ENCODE measurements at regions not wholly inside any gene's neighbourhood (a gene's known extent, or its start where the extent isn't known, plus 50 kb on each side); places are given as distances from the start of the nearest gene placed in this dataset.

- ChIA-PET CTCF (no interaction called here), POLR2A (no interaction called here)
- Mint-ChIP-seq H3K27me3 (peaks cover 3% of the 10 kb centered on the region), H3K27ac (no peak overlapping the region), H3K4me1 (no peaks in the 10 kb centered on the region), H3K4me3 (no peak overlapping the region), H3K36me3 (ENCODE audit: low read depth) (no peaks in the 10 kb centered on the region), H3K9me3 (peaks cover 6% of the 10 kb centered on the region)
- intact Hi-C loops (cut with micrococcal nuclease) = no loop called here
- TF ChIP-seq CTCF (IDR thresholded peaks at IDR 0.05) = no peak
- DNase-seq (no peak), ATAC-seq (ENCODE audit: low read depth) (no peak)
Measured at GRCh38 chr4:14681330-14681729, 321.0 kb upstream of the CPEB2 start.

- no peak for TF ChIP-seq CTCF (IDR thresholded peaks at IDR 0.05)
- ChIA-PET POLR2A (no interaction called here), CTCF (no interaction called here)
- no peaks in the 10 kb centered on the region for H3K36me3 Mint-ChIP-seq (ENCODE audit: low read depth)
- H3K4me3 Mint-ChIP-seq = no peak overlapping the region
- H3K27ac Mint-ChIP-seq = no peak overlapping the region
- H3K27me3 Mint-ChIP-seq = peaks cover 5% of the 10 kb centered on the region
- H3K4me1 Mint-ChIP-seq = no peaks in the 10 kb centered on the region
- DNase-seq (no peak), ATAC-seq (ENCODE audit: low read depth) (no peak)
- intact Hi-C loops (cut with micrococcal nuclease) = no loop called here
- peaks cover 5% of the 10 kb centered on the region for H3K9me3 Mint-ChIP-seq
Measured at GRCh38 chr4:14693728-14694127, 308.6 kb upstream of the CPEB2 start.

- CTCF ChIA-PET = no interaction called here
Measured at GRCh38 chr4:14695095-14695845, 307.0 kb upstream of the CPEB2 start.

GRCh38 chr4:14700083-14700482, 302.2 kb upstream of the CPEB2 start:
- Mint-ChIP-seq H3K4me3 (no peak overlapping the region), H3K36me3 (ENCODE audit: low read depth) (no peaks in the 10 kb centered on the region), H3K9me3 (no peaks in the 10 kb centered on the region), H3K27ac (no peak overlapping the region), H3K27me3 (peaks cover 2% of the 10 kb centered on the region), H3K4me1 (no peaks in the 10 kb centered on the region)
- ChIA-PET POLR2A (no interaction called here), CTCF (no interaction called here)
- no peak for ATAC-seq (ENCODE audit: low read depth)
- TF ChIP-seq CTCF (IDR thresholded peaks at IDR 0.05) = no peak
- intact Hi-C loops (cut with micrococcal nuclease) = loop anchor here (10.0 kb wide), 1 partner anchor 1045 kb away; no protein-coding TSS in a partner anchor
- no peak for DNase-seq

More at GRCh38 chr4:14695095-14695845, 307.0 kb upstream of the CPEB2 start:
- POLR2A ChIA-PET = no interaction called here
- H3K4me3 Mint-ChIP-seq = no peak overlapping the region
- H3K27me3 Mint-ChIP-seq = peaks cover 4% of the 10 kb centered on the region
- ATAC-seq (ENCODE audit: low read depth) (no peak), DNase-seq (no peak)
- peaks cover 5% of the 10 kb centered on the region for H3K9me3 Mint-ChIP-seq
- H3K36me3 Mint-ChIP-seq (ENCODE audit: low read depth) = no peaks in the 10 kb centered on the region
- intact Hi-C loops (cut with micrococcal nuclease) = no loop called here
- H3K27ac Mint-ChIP-seq = no peak overlapping the region
- no peak for TF ChIP-seq CTCF (IDR thresholded peaks at IDR 0.05)
- no peaks in the 10 kb centered on the region for H3K4me1 Mint-ChIP-seq

- no peak for ATAC-seq (ENCODE audit: low read depth)
- POLR2A ChIA-PET = no interaction called here
Measured at GRCh38 chr4:14700544-14700943, 301.7 kb upstream of the CPEB2 start.

More at GRCh38 chr4:14700544-14700943, 301.7 kb upstream of the CPEB2 start:
- intact Hi-C loops (cut with micrococcal nuclease) = loop anchor here (10.0 kb wide), 1 partner anchor 1046 kb away; no protein-coding TSS in a partner anchor
- Mint-ChIP-seq H3K36me3 (ENCODE audit: low read depth) (no peaks in the 10 kb centered on the region), H3K9me3 (no peaks in the 10 kb centered on the region), H3K27me3 (peaks cover 2% of the 10 kb centered on the region), H3K27ac (no peak overlapping the region), H3K4me3 (no peak overlapping the region), H3K4me1 (no peaks in the 10 kb centered on the region)
- no peak for TF ChIP-seq CTCF (IDR thresholded peaks at IDR 0.05)
- CTCF ChIA-PET = no interaction called here
- DNase-seq = no peak

All from activated B cell treated with CpG ODN at 0.5 μM for 24 hours (primary cell).